Stimulated activated CD4-positive, alpha-beta T cell treated with anti-CD3 and anti-CD28 coated beads, TNF-alpha, amount 100 ng/mL, for 48 hours (primary cell): ENCODE measurements at regions not wholly inside any gene's neighbourhood (a gene's known extent, or its start where the extent isn't known, plus 50 kb on each side); places are given as distances from the start of the nearest gene placed in this dataset.
"Not testable (repeated sequence)": the region's sequence is repeated elsewhere in the genome, so short reads cannot be mapped to it uniquely, and the experiment has no call there.

ENCODE experiments used
- DNase-seq, 3 donors: peaks; one replicate each; pipeline ENCODE4 v3.0.0-alpha.2; 2020; ENCODE audit warnings: low read depth in 3 of 3

DNA sequence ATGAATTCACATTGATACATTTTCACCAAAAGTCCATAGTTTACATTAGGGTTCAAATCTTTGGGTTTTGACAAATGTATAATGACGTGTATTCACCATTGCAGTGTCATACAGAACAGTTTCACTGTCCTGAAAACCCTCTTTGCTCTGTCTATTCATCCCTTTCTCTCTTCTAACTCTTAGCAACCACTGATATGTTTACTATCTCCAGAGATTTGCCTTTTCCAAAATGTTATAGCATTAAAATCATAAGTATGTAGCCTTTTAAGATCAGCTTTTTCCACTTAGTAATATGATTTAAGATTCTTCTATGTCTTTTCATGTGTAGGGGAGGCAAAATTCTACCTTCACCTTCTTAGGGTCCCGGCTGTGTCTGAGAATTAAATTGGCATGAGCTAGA lies 203.8 kb downstream of the TPRG1 start:
- no peak for DNase-seq

DNA sequence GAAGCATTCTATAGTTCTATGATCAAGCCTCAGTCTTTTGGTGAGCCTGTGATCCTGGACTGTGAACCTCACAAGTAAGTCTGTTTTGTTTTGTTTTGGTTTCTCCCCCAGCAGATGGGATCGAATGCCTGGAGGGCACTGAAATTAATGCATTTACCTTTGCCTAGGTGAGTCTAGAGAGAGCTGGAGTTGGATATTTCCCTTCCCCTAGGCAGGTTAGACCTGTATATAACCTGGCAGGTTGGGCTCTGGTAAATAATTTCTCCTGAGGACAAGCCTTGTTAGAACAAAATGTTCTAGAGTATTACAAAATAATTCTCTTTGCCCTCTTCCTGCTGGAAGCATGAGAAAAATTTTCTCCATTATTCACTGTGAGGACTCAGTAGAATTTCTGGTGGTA lies 211.9 kb downstream of the TPRG1 start:
- no peak for DNase-seq

DNA sequence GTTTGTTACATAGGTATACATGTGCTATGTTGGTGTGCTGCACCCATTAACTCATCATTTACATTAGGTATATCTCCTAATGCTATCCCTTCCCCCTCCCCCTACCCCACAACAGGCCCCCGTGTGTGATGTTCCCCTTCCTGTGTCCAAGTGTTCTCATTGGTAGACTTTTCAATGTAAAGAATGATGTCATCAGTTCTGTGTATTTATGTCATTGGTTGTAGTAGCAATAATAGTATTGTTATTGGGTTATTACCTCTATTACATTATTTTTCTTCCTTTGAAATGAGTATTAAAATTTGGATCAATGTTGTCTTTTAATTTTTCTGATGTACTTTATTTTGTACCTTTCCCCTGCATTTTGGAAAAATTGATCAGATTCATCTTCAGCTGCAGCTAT lies 214.1 kb downstream of the TPRG1 start:
- not testable (repeated sequence) for DNase-seq

DNA sequence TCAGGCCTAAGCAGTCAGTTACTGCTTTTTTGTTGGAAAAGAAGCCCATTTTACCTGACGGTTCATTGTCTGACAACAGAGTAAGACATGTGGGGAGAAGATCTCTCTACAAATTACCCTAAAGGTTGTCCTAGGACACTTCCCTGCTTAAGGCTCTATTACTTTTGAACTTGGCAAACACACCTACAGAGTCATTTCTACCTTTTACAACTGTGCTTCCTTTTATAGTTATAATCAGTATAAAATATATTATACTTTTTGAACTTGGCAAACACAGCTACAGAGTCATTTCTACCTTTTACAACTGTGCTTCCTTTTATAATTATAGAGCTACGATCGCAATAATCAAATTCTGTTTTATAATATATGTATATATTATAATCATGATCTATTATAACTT lies 215.0 kb downstream of the TPRG1 start:
- DNase-seq, result no peak

DNA sequence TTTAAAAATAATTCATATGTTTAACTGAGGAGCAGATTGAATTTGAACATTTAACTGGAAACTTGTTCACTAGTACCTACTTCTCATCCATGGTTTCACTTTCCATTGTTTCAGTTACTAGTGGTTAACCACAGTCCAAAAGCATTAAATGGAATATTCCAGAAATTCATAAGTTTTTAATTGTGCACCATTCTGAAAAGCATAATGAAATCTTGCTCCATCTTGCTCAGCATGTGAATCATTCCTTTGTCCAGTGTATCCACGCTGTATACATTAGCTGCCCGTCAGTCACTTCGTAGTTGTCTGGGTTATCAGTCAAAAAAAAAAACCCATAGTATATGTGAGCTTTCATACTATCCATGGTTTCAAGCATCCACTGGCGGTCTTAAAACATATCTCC lies 217.6 kb downstream of the TPRG1 start:
- DNase-seq, result no peak

DNA sequence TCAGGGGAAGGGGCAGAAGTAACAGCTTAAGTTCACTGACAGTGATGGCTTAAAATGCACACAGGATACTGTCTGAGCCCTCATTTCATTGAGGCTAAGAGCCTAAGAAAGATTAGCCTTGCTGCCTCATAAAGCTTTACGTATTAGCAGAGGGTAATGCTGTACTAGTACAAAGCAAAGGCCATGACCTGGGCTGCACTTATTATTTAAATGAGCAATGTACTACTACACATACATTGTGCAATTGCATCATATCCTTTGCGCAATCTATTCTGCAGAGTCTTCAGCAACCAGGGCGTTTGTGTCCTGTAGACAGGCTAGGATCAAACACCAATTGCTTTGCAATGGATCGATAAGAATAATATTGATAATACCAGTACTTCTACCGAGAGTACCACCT lies 221.8 kb downstream of the TPRG1 start:
- DNase-seq, result no peak

DNA sequence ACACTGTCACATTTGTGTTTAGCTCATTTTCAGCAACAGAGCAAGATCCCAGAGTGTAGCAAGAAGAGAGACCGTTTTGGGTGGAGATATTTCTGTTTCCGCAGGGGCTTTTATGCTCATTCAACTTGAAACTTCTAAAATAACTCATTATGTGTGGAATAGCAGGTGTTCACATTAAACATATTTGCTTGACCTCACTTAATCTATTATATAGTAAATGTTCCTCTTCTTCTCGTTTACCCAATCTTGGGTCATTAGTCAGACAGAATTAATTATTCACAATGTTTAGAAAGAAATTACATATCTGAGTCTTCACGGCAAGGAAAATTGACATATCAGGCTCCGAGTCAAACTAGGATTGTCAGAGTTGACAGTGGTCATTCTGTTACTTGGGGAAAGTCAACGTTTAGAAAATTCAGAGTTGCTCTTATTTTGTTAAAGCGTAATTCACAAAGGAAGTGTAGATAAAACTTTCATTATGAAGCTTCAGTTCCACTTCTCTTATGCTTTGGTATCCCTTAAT lies 222.9 kb downstream of the TPRG1 start:
- no peak for DNase-seq

DNA sequence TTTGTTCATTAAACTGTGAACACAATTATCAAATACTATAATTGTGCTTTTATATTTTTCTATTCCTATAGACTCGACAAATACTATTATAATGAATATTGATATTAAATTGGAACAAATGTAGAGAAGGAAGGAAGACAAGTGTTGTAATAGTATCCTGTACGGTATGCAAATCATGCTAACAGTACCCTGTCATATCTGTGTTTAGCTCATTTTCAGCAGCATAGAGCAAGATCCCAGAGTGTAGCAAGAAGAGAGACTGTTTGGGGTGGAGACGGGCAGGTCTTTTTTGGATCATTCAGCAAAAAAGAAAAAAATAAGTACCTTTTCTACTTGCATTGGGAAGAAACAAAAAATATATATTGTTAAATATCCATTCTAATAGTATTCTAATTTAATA lies 224.1 kb downstream of the TPRG1 start:
- no peak for DNase-seq

DNA sequence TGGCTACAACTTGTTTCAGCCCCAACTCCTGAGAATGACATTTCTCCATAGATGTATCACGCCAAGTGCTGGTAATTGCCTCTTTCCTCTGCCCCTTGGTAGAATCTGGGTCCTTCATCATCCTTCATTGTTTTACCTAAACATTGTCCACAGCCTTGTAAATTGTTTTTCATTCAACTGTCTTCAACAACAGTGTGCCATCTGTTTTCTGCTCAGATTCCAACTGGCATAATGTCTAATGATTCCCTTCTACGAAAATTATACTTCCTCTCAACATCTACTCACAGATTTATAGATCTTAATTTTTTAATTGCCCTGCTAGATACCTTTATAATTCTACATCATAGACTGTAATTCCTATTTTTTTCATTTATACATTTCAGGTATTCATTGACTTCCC lies 226.9 kb downstream of the TPRG1 start:
- DNase-seq, result no peak

DNA sequence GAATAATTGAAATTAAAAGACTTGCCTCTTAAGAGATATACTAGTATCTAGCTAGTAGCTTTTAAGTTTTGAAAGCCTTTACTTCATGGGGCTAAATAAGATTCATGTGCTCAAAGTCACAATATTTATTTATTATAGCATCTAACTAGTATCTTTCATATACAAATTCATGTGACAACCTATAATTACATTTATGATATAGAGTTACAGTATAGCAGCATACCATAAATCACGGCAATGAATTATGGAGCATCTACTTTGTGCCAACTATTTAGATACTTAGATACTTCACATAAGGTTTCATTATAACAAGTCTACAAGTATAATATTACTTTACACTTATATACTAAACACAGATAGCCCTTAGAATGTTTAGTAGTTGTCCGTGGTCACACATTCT lies 229.4 kb downstream of the TPRG1 start:
- DNase-seq, result no peak

DNA sequence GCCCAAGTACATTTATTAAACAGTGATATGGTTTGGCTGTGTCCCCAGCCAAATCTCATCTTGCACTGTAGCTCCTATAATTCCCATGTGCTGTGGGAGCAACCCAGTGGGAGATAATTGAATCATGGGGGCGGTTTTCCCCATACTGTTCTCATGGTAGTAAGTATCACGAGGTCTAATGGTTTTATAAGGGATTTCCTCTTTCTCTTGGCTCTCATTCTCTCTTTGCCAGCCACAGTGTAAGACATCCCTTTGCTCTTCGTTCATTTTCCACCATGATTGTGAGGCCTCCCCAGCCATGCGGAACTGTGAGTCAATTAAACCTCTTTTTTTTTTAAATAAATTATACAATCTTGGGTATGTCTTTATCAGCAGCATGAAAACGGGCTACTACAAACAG lies 228.0 kb upstream of the TP63 start:
- DNase-seq, result no peak

DNA sequence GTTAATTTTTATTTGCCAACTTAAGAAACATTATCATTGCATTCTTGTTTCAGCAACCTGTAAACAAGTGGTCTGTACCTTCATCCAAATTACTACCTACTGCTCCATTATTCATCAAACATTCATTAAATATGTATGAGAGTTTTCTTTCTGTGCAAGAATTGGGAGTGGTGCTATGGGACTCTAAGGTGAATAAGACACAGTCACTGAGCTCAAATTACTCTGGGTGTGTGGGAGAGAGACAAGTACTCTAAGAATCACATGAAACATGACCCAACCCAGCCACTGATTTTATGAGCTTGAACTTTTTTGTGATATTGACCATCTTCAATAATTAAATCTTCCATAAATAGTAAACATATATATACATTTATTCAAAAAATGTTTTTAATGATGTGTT lies 227.2 kb upstream of the TP63 start:
- no peak for DNase-seq

DNA sequence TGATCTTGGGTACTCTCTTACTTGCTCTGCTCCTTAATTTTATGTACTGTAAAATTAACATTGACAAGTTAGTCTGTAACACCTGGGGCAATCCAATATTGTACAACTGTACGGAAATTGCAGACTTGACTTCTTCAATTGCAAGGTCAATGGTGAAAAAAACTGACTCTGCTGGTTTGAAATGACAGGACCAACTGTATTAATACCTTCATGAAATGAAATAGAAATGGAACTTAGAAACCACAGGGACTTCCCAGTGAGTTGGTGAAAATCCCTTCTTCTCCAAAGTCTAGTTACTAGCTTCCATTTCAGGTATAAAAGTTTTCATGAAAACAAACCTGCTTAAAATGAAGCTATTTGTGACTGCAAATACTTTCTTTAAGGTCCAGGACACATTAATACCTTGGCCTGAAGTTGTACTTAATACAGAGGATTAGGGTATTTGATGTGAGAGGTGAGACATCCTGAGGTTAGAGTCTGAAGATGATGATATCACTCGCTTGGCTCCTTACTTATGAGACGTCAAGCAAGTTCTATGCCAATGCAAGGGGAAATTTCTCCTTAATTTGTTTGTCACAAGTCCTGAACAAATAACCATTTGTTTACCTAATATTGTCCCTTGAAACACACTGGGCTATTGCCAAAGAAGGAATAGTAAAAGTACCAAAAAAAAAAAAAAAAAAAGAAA lies 226.2 kb upstream of the TP63 start:
- no peak for DNase-seq

DNA sequence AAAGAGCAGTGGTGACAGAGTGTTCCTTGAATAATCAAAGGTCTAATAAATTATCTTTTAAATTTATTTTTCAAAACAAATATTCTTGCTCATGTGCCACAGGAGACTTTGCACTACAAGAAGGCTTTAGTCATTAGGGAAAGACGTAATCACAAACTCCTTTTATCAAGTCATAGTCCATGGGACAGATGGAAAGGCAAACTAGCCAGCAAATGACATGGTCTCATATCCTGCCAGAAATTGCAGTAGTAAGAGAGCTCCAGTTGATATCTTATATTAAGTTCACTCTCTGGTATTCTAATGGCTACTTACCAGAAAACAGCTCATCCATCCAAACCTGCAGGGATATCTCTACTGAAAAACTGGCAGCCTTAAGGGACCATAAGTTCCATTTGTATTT lies 225.0 kb upstream of the TP63 start:
- no peak for DNase-seq

DNA sequence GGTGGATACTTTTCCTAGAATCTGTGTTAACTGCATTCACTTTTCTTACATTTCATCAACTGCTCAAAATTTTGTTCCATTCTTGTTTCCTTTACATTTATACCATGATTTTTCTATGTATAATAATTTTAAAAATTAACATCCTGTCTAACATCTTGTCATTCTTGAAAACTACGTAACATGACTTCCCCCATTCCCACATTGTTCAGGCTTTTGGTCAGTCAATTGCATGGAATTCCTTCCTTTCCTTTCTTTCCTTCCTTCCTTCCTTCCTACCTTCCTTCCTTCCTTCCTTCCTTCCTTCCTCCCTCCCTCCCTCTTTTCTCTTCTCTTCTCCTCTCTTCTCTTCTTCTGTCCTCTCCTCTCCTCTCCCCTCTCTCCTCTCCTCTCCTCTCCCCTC lies 220.7 kb upstream of the TP63 start:
- DNase-seq, result no peak

DNA sequence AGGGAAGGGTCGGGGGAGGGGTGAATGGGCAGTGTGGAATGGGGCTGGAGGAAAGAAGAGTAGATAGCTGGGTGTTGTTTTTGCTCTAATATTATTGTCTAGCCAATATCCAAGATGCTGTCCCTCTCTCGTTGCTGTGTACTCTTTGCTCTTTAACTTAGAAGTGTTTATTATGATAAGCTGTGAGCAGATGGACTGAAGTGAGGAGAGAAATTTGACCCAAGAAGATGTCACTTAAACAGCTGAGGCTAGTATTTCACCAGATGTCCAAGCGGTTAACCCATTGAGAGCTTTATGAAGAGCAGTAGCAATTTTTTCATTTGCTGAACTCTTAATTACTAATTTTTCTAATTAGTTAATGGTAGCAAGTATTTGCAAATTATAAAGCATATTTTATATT lies 212.2 kb upstream of the TP63 start:
- DNase-seq, result no peak

DNA sequence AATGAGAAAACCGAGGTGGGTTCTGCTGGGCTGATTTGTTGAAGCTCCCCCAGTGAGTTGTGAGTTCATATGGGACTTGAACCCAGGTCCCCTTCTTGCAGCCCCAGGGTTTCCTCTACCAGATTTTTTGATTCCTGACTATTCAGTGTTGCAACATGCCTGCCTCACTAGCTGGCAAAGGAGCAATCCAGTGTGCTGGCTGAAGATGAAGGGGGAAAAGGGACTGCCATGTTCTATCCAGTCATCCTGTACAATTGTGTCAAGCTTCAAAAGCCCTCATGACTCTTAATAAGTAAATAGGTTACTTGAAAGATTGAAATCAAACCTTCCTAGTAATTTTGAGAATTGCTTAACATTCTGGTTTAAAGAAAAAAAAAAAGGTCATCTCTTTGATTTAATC lies 211.5 kb upstream of the TP63 start:
- DNase-seq, result no peak

DNA sequence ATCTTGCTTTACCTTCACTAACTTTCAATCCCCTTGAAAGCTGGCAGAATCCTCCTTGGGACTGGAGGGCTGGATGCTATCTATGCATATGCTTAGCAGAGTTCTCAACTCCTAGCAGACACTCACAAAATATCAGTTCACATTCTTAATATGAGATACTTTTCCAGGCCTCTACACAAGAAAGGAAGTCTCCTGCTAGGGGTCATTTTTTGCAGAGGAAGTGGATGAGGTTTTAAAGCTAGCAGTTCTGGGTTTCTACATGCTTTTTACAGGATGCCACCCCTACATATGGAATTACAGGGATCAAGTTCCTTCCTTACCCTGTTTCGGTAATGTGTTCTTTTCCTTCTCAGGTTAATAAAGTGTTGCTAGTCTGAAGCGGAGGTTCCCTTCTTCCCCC lies 206.3 kb upstream of the TP63 start:
- DNase-seq, result no peak

DNA sequence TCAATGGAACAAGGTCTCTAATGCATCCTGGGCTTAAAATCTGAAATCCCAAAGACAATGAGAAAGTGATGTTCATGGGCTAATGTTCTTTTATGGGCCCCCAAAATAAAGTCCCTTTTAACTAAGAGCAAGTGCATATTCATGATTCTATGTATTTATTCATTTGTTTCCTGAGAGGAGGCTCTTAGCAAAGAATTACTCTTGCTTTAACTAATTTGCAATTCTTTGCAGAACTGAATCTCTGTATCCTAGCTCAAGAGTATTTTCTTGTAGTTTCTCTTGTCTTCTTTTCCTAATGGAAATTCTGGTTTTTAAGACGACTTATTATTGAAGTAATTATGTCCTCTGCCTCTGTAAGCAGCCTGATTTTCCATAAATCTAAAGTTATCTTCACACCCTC lies 202.2 kb upstream of the TP63 start:
- no peak for DNase-seq

DNA sequence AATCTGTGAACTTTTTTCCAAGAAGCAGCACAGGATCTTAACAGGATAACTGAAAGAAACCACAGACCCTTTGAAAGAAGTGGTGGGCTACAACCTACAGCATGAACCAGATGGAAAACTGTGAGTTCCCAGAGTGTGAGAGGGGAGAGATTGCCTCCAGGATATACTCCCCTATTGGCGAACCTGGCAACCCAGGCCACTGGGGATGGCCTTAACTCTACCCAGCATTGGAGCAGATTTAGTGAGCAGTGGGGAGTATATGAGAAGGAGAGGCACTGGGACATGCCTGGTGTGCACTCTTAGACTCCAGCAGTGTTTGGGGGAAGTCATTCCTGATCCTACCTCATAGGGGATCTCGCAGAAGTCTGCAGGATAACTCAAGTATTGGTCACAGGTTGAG lies 201.0 kb upstream of the TP63 start:
- no peak for DNase-seq

DNA sequence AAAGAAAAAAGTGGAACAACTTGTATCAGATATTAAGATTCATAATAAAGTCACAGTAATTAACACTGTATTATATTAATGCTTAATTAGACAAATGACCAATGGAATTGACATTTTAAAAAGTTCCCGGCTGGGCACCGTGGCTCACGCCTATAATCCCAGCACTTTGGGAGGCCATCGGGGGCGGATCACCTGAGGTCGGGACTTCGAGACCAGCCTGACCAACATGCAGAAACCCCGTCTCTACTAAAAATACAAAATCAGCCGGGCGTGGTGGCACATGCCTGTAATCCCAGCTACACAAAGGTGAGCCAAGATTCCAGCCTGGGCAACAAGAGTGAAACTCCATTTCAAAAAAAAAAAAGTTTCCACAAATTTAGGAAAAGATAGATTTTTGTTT lies 188.9 kb upstream of the TP63 start:
- DNase-seq, result not testable (repeated sequence)

DNA sequence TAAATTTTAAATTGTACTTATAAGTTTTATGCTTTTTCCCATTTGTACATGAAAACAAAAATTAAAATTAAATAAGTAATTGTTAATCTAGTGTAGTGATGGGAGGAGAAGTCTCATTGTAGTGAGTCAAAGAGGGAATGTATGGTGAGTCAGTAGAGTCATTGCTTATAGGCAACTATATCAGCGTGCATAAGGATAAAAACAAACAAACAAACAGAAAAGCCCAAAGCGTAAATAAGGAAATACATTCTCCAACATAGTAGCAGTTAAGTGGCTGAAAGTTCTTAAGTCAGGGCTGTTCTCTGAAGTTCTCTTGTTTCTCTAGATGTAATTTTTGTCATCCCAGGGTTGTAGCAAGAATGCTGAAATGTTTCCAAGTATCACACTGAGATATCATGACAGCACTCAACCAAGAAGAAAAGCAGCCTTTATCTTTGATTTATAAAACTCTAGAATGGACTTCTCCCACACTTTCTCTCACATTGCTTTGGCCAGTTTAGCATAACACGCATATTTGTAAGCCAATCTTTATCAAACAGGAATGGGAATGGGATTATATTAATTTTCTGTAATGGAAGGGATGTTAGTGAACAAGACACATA lies 184.1 kb upstream of the TP63 start:
- DNase-seq, result no peak

DNA sequence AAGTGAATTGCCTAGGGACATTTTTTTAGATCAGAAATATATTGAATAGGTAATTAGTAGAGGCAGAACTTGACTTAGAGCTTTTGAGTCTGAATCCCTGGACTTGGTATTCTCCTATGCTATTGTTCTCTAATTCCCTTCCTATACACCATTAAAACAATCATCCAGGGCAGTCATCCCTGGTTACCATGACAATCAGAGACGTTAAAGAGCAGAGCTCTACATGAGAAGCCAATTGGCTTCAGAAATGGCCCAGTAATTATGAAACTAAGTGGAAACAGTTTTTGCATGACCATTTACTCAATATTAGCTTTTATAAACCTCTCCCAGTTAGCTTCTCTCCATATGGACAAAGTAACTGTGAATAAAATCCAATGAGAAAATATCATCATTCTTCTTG lies 182.1 kb upstream of the TP63 start:
- no peak for DNase-seq

DNA sequence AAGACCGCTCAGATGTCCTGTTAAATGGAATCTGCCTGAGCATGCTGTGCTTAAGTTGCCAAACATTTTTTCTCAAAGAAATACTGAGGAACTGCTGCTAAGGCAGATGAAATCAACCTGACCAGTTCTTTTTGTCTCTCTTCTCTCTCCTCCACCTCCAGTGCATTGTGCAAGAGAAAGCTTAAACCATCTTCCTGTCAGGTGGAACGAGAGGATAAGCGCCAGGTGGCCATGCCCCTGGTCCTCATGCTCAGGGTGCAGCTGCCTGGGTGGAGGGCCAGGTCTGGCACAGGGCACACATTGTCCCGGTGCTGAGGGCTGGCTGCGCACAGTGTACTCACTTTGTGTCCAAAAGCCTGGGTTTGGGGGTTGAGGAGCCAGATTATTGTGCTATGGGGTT lies 176.2 kb upstream of the TP63 start:
- no peak for DNase-seq
